SIG-M5 treated with dmso at 0.1 percent for 504 hours (cell line): ENCODE measurements at regions not wholly inside any gene's neighbourhood (a gene's known extent, or its start where the extent isn't known, plus 50 kb on each side); places are given as distances from the start of the nearest gene placed in this dataset.
"Not testable (repeated sequence)": the region's sequence is repeated elsewhere in the genome, so short reads cannot be mapped to it uniquely, and the experiment has no call there.

ENCODE experiments used
- DNase-seq: peaks from one replicate; lab custom pipeline; 2025; ENCODE audit not compliant: unreplicated experiment; lab: John Stamatoyannopoulos, UW

- DNase-seq, result peak; percentile 10
Measured at GRCh38 chr7:45259966-45260646, 102.5 kb downstream of the RAMP3 start.

GRCh38 chr7:45267262-45267661, 109.7 kb downstream of the RAMP3 start:
- no peak for DNase-seq

- no peak for DNase-seq
Measured at GRCh38 chr7:45268013-45268412, 110.4 kb downstream of the RAMP3 start.

GRCh38 chr7:45269192-45269591, 111.6 kb downstream of the RAMP3 start:
- DNase-seq, result no peak

DNA sequence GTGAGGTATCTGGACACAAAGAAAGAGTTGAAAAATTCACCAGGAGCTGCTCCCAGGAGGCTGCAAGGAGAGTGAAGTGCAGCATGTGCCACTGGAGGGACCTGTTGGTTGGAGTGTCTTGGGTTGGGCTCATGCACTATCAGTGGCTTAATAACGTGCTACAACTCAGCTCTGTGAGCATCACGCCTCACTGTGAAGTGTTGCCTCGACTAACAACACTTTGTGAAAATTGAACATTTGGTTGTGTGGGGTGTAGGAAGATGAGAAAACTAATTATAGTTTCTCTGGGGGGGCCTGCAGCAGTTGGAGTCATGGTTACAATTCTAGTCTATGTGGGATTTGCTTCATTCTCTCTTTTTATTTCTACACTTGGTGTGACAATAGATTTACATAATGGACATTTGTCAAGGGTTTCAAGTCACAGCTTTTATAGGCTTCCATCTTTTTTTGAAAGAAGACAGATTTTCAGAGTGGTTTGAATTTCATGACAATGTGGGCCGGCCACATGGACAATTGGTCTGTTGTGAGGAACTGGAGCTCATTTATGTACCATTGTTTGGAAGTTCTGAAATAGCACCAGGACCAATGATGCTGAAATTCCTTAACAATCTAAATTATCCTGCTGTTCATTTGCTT, 121.3 kb downstream of the RAMP3 start:
- DNase-seq, result no peak

GRCh38 chr7:45289611-45290010, 132.0 kb downstream of the RAMP3 start:
- not testable (repeated sequence) for DNase-seq

DNA sequence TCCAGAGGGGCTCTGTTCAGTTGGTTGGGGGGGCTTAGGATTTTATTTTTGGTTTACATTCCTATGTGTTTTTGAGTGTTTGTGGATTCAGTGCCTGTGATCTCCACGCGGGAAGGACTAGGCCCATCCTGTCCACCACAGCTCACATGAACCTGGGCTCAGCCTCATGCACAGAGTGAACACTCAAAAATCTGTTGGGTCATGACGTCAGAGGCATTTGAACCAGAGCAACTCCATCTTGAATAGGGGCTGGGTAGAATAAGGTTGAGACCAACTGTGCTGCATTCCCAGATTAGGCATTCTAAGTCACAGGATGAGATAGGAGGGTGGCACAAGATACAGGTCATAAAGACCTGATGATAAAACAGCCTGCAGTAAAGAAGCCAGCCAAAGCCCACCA, 133.3 kb downstream of the RAMP3 start:
- DNase-seq, result no peak

DNA sequence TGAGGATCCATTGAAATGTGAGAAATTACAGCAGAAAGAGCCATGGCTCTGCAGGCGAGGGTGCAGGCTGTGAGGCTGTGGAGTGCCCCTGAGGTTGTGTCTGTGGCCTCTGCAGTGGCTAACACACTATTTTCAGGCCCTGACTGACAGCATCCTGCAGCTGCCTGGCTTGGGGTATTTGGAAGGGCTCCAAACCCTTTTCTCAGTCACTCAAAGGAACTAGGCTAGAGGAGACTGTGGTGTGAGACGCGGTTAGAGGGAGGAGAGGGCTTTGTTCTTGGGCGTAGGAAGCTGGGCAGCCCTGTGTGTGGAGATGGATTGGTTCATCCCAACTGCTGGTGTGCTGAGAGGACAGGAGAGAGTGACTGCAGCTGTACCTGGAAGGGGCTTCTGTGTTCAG, 134.9 kb downstream of the RAMP3 start:
- no peak for DNase-seq

- DNase-seq, result no peak
Measured at GRCh38 chr7:45293295-45293942, 135.8 kb downstream of the RAMP3 start.

GRCh38 chr7:45294559-45294958, 137.0 kb downstream of the RAMP3 start:
- no peak for DNase-seq

GRCh38 chr7:45295222-45295621, 137.6 kb downstream of the RAMP3 start:
- no peak for DNase-seq

GRCh38 chr7:45296748-45297147, 139.2 kb downstream of the RAMP3 start:
- DNase-seq, result no peak

DNA sequence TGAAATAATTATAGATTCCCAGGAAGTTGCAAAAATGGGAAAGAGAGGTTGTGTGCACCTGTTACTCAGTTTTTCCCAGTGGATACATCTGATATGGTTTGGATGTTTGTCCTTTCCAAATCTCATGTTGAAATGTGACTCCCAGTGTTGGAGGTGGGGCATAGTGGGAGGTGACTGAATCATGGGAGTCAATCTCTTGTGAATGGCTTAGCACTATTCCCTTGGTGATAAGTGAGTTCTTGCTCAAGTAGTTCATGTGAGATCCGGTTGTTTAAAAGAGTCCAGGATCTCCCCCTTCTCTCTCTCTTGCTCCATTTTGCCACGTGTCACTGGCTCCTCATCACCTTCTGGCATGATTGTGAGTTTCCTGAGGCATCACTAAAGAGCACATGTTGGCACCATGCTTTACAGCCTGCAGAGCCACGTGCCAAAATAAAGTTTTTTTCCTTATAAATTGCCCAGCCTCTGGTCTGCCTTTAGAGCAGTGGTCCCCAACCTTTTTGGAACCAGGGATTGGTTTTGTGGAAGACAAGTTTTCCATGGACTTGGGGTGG, 149.2 kb downstream of the RAMP3 start:
- no peak for DNase-seq

DNA sequence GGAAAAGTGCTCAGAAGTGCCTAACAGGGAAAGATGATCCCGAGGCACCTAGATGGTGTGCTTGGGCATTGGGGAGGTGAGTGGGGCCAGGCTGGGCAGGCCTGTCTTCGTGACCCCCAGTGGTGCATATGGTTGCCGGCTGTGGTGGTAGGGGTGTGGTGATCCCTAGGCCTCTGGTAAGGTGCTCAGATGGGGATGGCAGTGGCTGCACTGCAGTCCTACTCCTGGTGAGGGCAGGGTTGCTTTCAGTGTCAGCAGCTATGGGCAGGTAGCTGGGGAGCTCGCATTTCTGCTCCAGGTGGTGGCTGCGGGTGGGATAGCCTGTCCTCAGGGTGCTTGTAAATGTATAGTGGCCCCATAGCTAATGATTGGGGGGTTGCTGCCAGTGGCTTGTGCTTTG, 154.0 kb downstream of the RAMP3 start:
- no peak for DNase-seq

DNA sequence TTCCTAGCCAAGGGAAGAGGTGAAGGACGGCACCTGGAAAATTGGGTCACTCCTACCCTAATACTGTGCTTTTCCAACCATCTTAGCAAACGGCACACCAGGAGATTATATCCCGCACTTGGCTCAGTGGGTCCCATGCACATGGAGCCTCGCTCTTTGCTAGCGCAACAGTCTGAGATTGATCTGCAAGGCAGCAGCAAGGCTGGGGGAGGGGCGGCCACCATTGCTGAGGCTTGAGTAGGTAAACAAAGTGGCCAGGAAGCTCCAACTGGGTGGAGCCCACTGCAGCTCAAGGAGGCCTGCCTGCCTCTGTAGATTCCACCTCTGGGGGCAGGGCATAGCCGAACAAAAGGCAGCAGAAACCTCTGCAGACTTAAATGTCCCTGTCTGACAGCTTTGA, 157.9 kb downstream of the RAMP3 start:
- not testable (repeated sequence) for DNase-seq

- DNase-seq, result no peak
Measured at GRCh38 chr7:45324683-45325237, 167.2 kb downstream of the RAMP3 start.

DNA sequence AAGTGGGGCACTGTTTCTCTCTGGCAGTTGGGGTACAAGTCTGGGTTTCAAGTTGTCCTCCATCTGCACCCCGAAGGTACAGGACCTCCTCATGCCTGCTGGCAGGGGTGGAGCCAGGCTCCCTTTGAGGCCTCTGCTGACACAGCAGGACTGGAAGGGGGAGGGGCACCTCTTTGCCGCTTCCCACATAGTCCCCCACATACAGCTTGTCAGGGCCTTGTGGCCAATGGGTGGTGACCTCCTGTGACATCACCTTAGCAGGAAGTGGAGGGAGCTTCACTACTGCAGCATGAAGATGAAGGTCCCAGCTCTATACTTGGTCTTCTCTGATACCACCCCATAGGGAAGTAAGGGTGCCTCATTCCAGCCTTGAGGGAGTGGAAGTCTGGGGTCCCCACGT, 167.8 kb downstream of the RAMP3 start:
- no peak for DNase-seq

- no peak for DNase-seq
Measured at GRCh38 chr7:45328403-45328981, 170.9 kb downstream of the RAMP3 start.

- DNase-seq, result no peak
Measured at GRCh38 chr7:45331563-45331962, 174.0 kb downstream of the RAMP3 start.

DNA sequence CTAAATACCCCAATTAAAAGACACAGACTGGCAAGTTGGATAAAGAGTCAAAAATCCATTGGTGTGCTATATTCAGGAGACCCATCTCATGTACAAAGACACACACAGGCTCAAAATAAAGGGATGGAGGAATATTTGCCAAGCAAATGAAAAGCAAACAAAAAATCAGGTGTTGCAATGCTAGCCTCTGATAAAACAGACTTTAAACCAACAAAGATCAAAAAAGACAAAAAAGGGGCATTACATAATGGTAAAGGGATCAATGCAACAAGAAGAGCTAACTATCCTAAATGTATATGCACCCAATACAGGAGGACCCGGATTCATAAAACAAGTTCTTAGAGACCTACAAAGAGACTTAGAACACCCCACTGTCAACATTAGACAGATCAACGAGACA, 177.4 kb downstream of the RAMP3 start:
- DNase-seq, result not testable (repeated sequence)

DNA sequence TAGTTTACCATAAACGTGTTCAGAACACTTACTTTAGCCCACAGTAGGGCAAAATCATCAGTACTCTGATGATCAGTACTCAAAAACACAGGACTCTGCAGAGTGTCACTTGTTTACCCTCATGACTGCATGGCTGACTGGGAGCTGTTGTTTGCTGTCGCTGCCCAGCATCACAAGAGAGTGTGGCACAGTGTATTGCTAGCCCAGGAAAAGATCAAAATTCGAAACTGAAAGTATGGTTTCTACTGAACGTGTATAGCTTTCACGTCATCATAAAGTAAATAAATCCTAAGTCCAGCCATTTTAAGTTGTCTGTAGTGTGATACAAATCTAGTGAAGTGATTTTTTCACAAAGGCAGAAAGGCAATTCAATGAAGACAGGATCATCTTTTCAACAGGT, 184.6 kb downstream of the RAMP3 start:
- DNase-seq, result no peak
